UCSD-AML1 (cell line): ENCODE measurements at regions not wholly inside any gene's neighbourhood (a gene's known extent, or its start where the extent isn't known, plus 50 kb on each side); places are given as distances from the start of the nearest gene placed in this dataset.
"Not testable (repeated sequence)": the region's sequence is repeated elsewhere in the genome, so short reads cannot be mapped to it uniquely, and the experiment has no call there.

Experiments
- DNase-seq: peaks from one replicate; lab custom pipeline; 2025; ENCODE audit not compliant: unreplicated experiment; lab: John Stamatoyannopoulos, UW

DNA sequence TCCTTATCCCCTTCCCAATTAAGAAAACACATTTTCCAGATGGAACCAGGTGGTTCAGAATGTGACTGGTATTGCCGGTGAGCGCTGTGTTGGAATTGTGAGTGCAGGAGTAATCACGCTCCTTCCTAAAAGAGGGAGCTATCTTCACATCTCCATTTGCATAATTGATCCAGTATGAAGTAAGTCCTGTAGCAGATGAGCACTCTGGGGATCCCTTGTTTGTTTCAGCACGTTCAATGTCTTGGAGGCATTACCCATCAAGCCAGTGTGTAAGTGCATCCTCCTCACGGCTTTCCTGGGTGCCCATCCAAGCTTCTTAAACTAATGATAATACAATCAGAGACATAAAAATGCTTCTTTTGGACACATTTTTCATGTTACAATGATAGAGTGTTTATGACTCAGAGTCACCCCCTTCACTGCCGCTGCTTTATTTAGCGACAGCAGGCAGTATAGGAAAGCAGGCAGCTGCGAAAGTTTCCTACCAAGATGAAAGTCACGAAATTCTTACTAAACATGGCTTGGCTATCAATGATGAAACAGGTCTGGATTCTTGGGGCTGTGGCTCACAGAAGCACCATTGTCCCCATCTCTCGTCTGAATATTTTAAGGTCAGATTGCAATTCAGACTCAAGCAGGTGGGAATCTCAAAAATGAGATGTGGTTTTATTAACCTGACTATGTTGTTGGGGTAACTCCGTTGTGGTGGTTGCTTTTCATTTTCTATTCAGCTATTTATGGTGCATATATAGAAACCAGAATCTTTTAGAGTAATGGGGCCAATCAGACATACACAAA, 346.3 kb upstream of the MDFIC2 start:
- no peak for DNase-seq

DNA sequence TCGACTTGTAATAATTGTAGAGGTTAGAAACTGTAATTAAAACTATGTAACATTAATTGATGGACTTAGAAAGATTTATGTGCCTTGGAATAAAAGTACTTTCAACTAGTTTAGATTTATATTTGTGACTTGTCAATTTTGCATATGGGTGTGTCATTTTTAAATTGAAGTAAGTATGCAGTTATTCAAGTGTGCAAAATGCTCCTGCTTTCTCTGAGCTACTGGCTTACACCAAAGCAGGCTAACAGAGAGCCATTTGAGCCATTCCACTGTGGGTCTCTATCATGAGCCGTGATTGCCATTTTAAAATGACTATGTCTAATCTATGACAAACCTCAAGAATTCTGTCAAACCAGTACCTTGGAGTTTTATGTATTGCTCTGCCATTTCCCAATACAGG, 345.0 kb upstream of the MDFIC2 start:
- no peak for DNase-seq

DNA sequence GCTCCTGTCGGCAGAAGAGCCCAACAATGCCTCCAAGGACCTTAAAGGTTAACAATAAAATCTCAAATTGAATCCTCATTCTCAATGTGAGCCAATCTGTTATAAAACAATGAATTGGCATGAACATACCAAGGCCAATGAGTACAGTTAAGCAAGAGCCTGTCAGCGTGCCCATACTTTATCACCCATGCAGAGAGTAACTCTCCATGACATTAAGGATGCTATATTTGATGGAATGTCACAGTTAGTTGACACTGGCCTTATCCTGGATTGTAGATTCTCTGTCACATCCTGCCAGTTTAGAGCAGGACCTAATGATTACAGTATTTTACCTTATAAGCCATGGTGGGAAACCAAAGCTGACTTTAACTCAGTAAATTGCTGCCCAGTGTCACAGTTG, 335.4 kb upstream of the MDFIC2 start:
- no peak for DNase-seq

- DNase-seq = no peak
Observed at GRCh38 chr3:70647094-70647493, 334.7 kb upstream of the MDFIC2 start.

DNA sequence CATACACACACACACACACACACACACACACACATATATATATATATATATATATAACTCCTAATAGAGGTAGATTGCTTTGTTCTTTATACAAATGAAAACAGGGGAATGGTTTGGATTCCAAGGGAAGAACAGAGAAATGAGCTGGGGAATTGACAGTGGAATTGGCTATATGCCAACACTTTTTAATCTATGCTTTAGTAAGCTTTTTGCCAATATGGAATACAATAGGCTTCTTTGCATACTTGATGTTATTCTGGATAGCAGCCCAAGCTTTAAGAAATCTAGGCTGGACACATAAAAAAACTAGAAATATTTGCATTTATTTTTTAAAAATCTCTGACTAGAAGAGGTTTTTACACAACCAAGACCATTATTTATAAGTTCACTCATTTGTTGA, 334.2 kb upstream of the MDFIC2 start:
- no peak for DNase-seq

DNA sequence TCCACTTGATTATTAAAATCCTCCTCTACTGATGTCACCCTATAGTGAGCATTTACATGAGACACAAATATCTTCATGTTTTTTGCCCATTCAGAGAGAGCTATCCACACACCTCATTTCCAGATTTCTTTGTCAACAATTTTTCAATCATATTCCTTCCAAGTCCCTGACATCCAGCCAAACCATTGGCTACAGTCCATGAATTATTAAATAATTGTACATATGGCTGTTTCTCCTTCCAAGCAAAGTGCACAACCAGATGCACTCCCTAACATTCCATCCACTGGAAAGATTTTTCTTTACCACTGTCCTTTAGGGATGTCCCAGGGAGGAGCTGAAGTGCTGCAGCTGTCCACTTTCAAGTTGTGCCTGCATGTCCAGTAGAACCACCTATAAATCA, 328.0 kb upstream of the MDFIC2 start:
- DNase-seq = no peak

DNA sequence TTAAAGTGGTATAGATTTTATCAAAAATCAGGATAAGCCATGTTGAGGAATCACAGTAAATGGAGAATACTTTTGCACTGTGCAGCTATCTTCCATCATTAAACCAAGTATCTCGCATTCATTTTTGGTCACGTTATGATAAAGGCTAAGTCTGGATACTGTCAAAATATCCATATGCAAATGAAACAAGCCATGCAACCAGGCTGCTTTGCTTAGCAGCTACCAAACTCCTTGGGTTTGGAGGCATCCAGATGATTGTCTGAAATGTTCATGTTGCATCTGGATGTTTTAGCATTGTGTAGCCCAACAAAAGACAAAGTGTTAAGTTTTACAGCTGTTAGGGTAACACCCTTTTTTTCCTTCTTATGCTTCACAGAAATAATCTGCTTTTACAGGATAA, 322.9 kb upstream of the MDFIC2 start:
- DNase-seq = no peak

GRCh38 chr3:70631716-70632307, 319.4 kb upstream of the MDFIC2 start:
- no peak for DNase-seq

DNA sequence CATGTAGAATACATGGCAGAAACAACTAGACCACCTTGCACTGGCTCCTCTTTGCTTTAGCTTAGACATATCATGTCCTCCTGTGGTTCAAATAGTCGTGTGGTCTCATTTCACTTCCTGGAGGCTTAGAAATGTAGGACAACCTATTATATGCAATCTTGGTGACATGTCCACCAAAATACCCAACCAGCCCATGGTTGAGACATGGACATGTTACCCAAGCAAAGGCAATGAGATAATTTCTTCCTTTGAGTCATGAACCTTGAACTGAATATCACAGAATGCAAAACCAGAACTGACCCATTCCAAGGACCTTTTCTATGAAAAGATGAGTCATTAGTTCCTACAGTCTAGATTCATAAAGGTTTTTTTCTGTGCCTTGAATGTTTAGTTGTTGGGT, 309.0 kb upstream of the MDFIC2 start:
- DNase-seq = no peak

GRCh38 chr3:70620956-70621355, 308.5 kb upstream of the MDFIC2 start:
- DNase-seq = no peak

DNA sequence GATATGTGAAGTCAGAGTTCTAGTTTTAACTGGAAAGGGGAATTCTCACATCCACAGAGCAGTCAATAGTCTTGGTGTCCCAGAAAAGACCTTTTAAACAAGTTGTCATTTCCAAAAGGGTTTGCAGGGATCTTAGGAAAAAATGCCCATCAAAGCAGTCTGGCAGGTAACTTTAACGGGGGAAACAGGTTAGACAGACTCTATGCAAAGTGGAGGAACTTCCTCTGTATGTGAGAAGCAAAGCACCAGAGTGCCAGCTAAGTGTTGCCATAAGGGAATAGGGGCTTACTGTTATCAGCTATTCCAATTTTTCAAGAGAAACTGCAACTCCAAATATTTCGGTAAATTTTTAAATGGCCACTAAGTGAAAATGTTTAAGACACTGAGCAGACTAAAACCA, 307.9 kb upstream of the MDFIC2 start:
- DNase-seq = no peak

DNA sequence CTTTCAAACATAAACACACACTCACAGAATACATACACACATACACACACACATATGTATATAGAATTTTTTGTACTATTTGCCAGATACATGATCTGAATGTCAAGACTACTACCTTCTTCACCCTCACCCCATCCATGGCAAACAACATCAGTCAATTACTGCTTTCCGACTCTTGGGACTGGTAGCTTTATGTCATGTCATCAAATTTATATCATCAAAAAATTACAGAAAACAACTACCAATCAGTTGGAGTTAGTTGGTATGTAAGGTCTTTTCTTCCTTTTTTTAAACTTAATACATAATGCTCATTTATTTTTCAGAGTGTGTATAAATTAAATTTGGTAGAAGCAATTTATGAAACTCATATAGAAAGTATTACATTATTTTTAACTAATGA, 305.7 kb upstream of the MDFIC2 start:
- DNase-seq = no peak

DNA sequence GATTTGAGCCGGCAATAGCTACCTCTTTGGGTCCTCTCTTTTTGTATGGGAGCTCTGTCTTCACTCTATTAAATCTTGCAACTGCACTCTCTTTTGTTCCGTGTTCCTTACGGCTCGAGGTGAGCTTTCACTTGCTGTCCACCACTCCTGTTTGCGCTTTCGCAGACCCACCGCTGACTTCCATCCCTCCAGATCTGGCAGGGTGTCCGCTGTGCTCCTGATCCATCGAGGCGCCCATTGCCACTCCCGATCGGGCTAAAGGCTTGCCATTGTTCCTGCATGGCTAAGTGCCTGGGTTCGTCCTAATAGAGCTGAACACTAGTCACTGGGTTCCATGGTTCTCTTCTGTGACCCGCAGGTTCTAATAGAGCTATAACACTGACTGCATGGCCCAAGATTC, 304.9 kb upstream of the MDFIC2 start:
- not testable (repeated sequence) for DNase-seq

DNA sequence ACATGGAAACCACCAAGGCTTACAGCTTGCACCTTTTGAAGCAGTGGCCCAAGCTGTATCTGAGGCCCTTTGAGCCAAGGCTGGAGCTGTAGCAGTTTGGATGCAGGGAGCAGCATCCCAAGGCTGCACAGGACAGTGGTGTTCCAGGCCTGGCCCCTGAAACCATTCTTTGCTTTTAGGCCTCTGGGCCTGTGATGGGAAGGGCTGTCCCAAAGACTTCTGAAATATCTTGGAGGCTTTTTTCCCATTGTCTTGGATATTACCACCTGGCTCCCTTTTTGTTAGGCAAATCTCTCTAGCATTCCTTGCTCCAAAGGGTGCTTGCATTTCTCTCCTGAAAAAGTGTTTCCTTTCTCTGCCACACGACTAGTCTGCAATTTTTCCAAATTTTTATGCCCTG, 302.8 kb upstream of the MDFIC2 start:
- DNase-seq = no peak

- no peak for DNase-seq
Observed at GRCh38 chr3:70614111-70614510, 301.7 kb upstream of the MDFIC2 start.

DNA sequence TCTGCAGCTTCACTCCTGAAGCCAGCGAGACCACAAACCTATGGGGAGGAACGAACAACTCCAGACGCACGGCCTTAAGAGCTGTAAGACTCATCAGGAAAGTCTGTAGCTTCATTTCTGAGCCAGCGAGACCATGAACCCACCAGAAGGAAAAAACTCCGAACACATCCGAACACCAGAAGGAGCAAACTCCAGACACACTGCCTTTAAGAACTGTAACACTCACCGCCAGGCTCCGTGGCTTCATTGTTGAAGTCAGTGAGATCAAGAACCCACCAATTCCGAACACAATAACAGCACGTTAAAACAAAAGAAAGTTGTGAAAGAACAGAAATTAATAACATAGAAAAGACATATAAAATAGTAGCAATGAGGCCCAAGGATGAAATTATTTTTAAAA, 300.5 kb upstream of the MDFIC2 start:
- DNase-seq = no peak

DNA sequence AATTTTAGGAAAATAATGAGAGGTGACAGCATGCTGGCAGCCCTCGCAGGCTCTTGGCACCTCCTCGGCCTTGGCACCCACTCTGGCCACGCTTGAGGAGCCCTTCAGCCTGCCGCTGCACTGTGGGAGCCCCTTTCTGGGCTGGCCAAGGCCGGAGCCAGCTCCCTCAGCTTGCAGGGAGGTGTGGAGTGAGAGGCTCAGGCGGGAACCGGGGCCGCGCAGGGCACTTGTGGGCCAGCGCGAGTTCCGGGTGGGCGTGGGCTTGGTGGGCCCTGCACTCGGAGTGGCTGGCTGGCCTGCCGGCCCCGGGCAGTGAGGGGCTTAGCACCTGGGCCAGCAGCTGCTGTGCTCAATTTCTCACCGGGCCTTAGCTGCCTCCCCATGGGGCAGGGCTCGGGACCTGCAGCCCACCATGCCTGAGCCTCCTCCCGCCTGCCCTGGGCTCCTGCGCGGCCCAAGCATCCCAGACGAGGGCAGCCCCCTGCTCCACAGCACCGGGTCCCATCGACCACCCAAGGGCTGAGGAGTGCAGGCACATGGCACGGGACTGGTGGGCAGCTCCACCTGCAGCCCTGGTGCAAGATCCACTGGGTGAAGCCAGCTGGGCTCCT, 299.3 kb upstream of the MDFIC2 start:
- not testable (repeated sequence) for DNase-seq

GRCh38 chr3:70608434-70608833, 296.0 kb upstream of the MDFIC2 start:
- DNase-seq = no peak

DNA sequence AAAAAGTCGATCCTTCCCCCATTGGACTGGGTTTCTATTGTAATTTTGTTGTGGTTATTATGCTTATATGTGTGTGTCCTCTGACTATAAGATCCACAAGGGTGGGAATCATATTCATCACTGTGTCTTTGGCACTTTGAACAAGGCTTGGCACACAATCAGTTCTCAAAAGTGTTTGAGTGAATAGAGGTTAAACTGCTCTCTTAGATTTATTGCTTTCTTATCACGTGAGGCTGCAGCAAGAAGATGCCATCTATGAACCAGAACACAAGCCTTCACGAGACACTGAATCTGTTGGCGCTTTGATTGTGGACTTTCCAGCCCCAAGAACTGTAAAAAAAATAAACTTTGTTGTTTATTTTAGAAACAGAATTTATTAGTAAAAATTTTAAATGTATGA, 295.0 kb upstream of the MDFIC2 start:
- no peak for DNase-seq

DNA sequence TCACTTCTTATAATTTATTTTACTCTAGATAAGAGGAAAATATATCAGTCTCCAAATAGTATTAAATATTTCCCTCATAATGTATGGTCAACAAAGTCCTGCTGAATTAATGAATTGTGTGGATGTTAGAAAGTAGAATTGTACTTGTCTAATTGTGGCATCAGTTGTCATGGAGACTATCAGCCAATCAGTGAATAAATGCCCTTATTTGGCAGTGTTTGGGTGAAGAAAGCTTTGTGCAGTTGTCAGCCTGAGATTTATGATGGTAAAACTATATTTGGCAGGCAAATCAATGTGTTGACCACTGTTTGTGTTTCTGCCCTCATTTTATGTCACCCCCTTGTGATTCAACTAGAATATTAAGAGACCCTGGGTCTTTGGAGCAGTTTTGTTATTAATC, 293.6 kb upstream of the MDFIC2 start:
- DNase-seq = no peak

GRCh38 chr3:70603103-70603502, 290.7 kb upstream of the MDFIC2 start:
- DNase-seq = no peak

GRCh38 chr3:70597312-70597711, 284.9 kb upstream of the MDFIC2 start:
- DNase-seq = no peak

DNA sequence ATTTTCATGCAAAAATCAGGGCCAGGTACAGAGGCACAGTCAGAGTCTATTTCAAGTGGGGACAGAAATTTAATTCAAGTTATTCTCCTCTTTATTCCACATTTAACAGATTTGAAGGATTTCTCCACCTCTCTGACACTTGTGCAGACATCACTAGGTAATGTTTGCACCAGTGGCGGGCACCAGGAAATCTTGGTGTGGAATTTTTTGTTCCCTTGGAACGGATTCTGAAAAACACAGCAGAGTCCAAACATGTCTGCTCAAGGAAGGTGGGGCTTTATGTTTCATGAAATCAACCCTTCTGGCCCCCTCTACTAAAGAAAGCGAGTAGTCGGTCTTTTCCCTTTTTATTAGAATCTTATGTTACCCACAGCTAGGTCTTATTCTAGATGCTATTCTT, 271.2 kb upstream of the MDFIC2 start:
- DNase-seq = no peak
